ENCODE measurements at regions not wholly inside any gene's neighbourhood (a gene's known extent, or its start where the extent isn't known, plus 50 kb on each side); places are given as distances from the start of the nearest gene placed in this dataset.

GRCh38 chr1:199311478-199312262 is 672.8 kb downstream of the PTPRC start:
- H3K27me3 ChIP-seq (ENCODE audit: insufficient read depth, low read depth) = no peaks in the 10 kb centered on the region
- no peaks in the 10 kb centered on the region for H4K20me1 ChIP-seq (ENCODE audit: insufficient read depth)
- no peaks in the 10 kb centered on the region for H3K4me1 ChIP-seq (ENCODE audit: low read depth, poor library complexity, severe bottlenecking)
- H3K79me2 ChIP-seq (ENCODE audit: insufficient read depth, low read depth) = no peaks in the 10 kb centered on the region
- H3K9ac ChIP-seq = no peak overlapping the region
- no peak overlapping the region for H3K4me2 ChIP-seq
- no peaks in the 10 kb centered on the region for H3K36me3 ChIP-seq (ENCODE audit: insufficient read depth)
- H3K27ac ChIP-seq = no peak overlapping the region
- no peak overlapping the region for H3K4me3 ChIP-seq (IDR thresholded peaks at IDR 0.05; ENCODE audit: insufficient read depth, low read depth, low read length)
- no peak for TF ChIP-seq CTCF (conservative IDR thresholded peaks at IDR 0.05; ENCODE audit: low read depth, low read length)
- H2AFZ ChIP-seq (ENCODE audit: low read depth) = no peak overlapping the region

- no peaks in the 10 kb centered on the region for H4K20me1 ChIP-seq (ENCODE audit: insufficient read depth)
- no peaks in the 10 kb centered on the region for H3K27me3 ChIP-seq (ENCODE audit: insufficient read depth, low read depth)
- no peak overlapping the region for H3K4me3 ChIP-seq (IDR thresholded peaks at IDR 0.05; ENCODE audit: insufficient read depth, low read depth, low read length)
- no peak overlapping the region for H2AFZ ChIP-seq (ENCODE audit: low read depth)
- H3K36me3 ChIP-seq (ENCODE audit: insufficient read depth) = no peaks in the 10 kb centered on the region
- no peak overlapping the region for H3K4me2 ChIP-seq
- no peak overlapping the region for H3K9ac ChIP-seq
- TF ChIP-seq CTCF (conservative IDR thresholded peaks at IDR 0.05; ENCODE audit: low read depth, low read length) = no peak
- H3K27ac ChIP-seq = no peak overlapping the region
- no peaks in the 10 kb centered on the region for H3K79me2 ChIP-seq (ENCODE audit: insufficient read depth, low read depth)
- no peaks in the 10 kb centered on the region for H3K4me1 ChIP-seq (ENCODE audit: low read depth, poor library complexity, severe bottlenecking)
Measured at GRCh38 chr1:199312626-199313025, 673.8 kb downstream of the PTPRC start.

- H3K79me2 ChIP-seq (ENCODE audit: insufficient read depth, low read depth) = no peaks in the 10 kb centered on the region
- no peaks in the 10 kb centered on the region for H3K36me3 ChIP-seq (ENCODE audit: insufficient read depth)
- H3K9ac ChIP-seq = no peak overlapping the region
- H2AFZ ChIP-seq (ENCODE audit: low read depth) = no peak overlapping the region
- no peak overlapping the region for H3K4me3 ChIP-seq (IDR thresholded peaks at IDR 0.05; ENCODE audit: insufficient read depth, low read depth, low read length)
- no peaks in the 10 kb centered on the region for H4K20me1 ChIP-seq (ENCODE audit: insufficient read depth)
- no peaks in the 10 kb centered on the region for H3K4me1 ChIP-seq (ENCODE audit: low read depth, poor library complexity, severe bottlenecking)
- no peak overlapping the region for H3K4me2 ChIP-seq
- no peaks in the 10 kb centered on the region for H3K27me3 ChIP-seq (ENCODE audit: insufficient read depth, low read depth)
- no peak for TF ChIP-seq CTCF (conservative IDR thresholded peaks at IDR 0.05; ENCODE audit: low read depth, low read length)
- H3K27ac ChIP-seq = no peak overlapping the region
Measured at GRCh38 chr1:199313444-199313843, 674.6 kb downstream of the PTPRC start.

GRCh38 chr1:199319341-199319740 is 680.5 kb downstream of the PTPRC start:
- no peaks in the 10 kb centered on the region for H3K79me2 ChIP-seq (ENCODE audit: insufficient read depth, low read depth)
- no peak overlapping the region for H3K27ac ChIP-seq
- no peak overlapping the region for H3K4me2 ChIP-seq
- H2AFZ ChIP-seq (ENCODE audit: low read depth) = no peak overlapping the region
- H3K4me3 ChIP-seq (IDR thresholded peaks at IDR 0.05; ENCODE audit: insufficient read depth, low read depth, low read length) = no peak overlapping the region
- H3K4me1 ChIP-seq (ENCODE audit: low read depth, poor library complexity, severe bottlenecking) = no peaks in the 10 kb centered on the region
- H3K9ac ChIP-seq = no peak overlapping the region
- H3K27me3 ChIP-seq (ENCODE audit: insufficient read depth, low read depth) = no peaks in the 10 kb centered on the region
- no peaks in the 10 kb centered on the region for H4K20me1 ChIP-seq (ENCODE audit: insufficient read depth)
- H3K36me3 ChIP-seq (ENCODE audit: insufficient read depth) = no peaks in the 10 kb centered on the region
- no peak for TF ChIP-seq CTCF (conservative IDR thresholded peaks at IDR 0.05; ENCODE audit: low read depth, low read length)
